NOMO-1 treated with DMSO at 0.1 percent for 48 hours (cell line): ENCODE measurements at regions not wholly inside any gene's neighbourhood (a gene's known extent, or its start where the extent isn't known, plus 50 kb on each side); places are given as distances from the start of the nearest gene placed in this dataset.
"Not testable (repeated sequence)": the region's sequence is repeated elsewhere in the genome, so short reads cannot be mapped to it uniquely, and the experiment has no call there.

ENCODE experiments used
- DNase-seq: peaks from one replicate; lab custom pipeline; 2025; ENCODE audit not compliant: unreplicated experiment; lab: John Stamatoyannopoulos, UW

DNA sequence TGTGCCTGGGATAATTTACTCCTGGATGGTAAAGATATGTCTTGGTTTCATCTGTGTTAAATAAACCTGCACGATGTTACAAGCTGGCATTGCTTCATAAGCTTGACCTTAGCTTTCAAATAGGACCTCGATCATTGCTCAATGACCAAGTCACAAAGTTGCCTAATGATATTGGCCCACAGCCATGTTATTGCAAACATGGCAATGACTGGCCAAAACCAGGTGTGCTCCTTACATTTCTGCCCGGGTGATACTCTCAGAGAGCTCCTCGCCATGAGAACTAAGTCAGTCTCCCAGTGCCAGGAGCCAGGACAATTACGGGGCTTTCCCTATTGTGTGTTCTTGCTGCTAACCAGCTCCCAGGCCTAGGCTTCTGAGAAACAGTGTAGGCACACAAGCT lies 72.5 kb upstream of the CYP1B1 start:
- peak; percentile 84 for DNase-seq

DNA sequence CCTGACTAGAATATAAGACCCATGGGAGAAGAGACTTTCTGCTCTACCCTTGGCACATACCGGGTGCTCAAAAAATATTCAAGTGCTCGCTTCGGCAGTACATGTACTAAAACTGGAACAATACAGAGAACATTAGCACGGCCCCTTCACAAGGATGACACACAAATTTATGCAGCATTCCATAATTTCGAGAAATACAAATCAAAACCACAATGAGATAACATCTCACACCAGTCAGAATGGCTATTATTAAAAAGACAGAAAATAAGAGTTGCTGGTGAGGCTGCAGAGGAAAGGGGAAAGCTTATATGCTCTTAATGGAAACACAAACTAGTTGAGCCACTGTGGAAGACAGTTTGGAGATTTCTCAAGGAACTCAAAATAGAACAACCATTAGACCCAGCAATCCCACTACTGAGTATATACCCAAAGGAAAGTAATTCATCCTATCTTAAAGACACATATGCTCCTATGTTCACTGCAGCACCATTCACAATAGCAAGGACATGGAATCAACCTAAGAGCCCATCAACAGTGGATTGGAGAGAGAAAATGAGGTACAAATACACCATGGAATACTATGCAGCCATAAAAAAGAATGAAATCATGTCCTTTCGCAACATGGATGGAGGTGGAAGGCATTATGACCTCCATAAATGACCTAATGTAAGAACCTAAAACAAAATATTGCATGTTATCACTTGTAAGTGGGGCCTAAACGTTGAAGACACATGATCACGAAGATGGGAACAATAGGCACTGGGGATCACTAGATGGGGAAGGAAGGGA lies 71.6 kb upstream of the CYP1B1 start:
- DNase-seq = no peak

DNA sequence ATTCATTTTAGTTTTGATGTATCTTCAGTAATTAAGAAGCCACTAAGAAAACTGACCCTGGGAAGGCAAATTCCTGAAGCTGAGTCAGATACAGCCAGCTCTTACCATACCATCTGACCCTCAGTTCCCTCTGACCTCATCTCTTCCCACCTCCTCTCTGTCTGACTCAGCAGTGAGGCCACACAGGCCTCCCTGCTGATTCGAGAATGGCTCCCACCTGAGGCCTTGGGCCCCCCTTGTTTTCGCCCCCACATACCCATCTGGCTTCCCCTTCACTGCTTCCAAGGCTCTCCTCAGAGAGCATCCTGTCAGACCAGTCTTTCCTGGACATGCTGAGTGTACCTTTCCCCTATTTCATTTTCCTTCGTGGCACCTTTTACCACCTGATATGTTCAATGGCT lies 71.0 kb upstream of the CYP1B1 start:
- DNase-seq = no peak

DNA sequence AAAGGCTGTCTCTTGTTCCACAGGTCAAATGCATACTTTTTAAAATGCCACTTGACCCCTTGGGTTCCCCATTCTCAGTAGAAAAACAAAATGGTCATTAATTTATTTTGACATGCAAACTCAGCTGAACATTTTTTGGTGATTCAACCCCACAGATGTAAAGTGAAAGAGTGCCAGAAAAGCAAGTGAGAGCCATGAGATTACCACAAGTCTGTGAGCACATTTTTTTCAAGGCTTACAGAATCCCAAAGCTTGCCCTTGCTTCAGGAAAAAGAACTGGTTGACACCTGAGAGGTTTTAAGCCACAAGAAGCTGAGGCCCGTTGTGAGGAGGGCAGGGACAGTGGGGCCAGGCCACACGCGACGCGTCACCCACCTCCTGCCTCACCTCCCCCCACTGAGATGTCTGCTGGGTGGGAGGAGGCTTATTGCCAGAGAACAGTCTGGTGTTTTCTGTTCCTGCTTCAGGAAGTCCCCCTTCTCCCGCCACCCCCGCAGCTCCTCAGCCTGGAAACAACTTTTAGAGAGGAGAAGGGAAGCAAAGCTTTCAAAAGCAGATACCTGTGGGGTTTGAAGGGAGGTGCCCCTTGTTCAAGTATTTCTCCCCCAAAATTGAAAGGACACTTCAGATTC lies 70.4 kb upstream of the CYP1B1 start:
- peak; percentile 30 for DNase-seq

DNA sequence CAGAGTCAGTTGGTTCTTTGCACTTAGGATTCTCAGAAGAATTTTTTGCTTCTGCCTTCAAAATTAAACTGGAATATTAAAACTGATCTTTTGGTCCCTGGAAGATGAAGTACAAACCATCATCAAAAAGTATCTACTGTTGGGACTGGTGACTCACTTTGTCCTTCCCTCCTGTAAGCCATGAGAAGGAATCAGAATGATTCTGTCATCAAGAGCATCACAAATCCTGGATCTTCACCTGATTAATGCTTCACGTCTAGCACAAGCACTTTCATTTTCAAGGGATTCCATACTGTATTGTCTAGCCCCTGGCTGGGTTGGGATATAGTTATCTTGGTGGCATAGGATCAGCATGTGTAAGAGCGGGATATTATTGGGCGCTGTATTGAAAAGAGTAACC lies 69.3 kb upstream of the CYP1B1 start:
- no peak for DNase-seq

DNA sequence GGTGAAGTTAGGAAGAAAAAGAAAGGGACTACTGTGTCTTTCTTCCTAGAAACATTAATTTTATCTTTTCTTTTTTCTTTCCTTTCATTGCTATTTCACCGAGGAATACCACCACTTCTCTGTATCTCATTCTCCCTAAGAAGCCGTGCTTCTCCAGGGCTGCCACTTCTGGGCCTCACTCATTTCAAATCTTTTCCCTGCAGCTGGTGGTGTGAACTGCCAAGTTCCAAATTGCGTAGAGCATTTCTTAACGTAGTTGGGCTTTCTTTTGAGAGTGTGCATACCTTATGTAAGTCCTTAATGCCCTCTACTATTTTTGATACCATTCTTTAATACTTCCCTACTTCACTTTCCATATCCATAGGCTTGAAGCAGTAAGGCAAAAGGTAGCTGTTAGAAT lies 66.7 kb upstream of the CYP1B1 start:
- DNase-seq = no peak

DNA sequence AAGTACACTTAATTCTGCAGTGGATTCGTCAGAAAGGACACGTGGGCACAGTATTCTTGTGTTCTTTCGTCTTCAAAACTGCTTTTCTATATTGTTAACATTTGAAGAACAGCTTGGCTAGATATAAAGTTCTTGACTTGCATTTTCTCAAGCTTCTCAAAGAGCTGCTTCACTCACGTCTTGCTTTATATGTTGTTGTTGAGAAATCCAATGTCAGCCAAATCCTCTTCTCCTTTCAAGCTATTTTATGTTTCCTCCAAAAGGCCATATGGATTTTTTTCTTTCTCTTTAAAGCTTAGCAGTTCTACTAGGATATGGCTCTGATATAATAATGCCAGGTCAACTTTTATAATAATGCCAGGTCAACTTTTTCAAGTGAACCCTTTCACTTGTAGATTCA lies 65.5 kb upstream of the CYP1B1 start:
- DNase-seq = peak; percentile 31

DNA sequence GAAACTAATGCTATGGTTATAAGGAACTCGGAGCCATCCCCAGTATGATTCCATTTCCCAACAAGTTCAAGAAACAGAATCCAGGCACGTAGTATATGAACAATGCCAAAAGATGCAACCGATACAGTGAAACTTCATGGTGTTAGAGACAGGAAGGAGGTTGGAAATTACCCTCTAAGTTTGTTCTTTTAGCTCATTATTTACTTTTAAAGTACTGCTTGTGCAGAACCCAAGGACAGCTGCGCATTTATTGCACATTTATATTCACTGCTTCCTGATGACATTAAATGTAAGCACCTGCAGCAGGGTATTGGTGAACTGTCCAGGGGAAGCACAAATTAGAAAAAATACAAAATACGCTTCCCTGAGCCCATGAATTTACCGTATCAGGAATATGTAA lies 63.0 kb upstream of the CYP1B1 start:
- DNase-seq = no peak

DNA sequence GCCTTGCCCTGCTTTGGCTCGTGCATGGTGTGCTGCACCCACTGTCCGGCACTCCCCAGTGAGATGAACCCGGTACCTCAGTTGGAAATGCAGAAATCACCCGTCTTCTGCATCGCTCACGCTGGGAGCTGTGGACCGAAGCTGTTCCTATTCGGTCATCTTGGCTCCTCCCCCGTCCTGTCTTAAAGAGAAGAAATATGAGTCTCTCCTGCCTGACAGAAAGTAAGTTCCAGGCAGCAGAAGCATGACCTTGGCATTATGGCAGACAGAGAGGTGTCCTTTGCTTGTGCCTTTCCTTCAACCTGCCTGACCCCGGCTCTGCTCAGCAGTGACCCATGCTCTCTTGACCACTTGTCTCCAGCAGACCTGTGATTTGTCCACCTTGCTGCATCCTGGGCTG lies 62.5 kb upstream of the CYP1B1 start:
- no peak for DNase-seq

DNA sequence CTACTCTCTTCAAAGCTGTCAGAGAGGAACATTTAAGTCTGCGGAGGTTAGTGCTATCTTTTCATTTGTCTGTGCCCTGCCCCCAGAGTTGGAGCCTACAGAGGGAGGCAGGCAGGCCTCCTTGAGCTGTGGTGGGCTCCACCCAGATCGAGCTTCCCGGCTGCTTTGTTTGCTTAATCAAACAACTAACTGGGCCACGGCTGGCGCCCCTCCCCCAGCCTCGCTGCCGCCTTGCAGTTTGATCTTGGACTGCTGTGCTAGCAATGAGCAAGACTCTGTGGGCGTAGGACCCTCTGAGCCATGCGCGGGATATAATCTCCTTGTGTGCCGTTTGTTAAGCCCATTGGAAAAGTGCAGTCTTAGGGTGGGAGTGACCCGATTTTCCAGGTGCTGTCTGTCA lies 62.0 kb upstream of the CYP1B1 start:
- DNase-seq = not testable (repeated sequence)

DNA sequence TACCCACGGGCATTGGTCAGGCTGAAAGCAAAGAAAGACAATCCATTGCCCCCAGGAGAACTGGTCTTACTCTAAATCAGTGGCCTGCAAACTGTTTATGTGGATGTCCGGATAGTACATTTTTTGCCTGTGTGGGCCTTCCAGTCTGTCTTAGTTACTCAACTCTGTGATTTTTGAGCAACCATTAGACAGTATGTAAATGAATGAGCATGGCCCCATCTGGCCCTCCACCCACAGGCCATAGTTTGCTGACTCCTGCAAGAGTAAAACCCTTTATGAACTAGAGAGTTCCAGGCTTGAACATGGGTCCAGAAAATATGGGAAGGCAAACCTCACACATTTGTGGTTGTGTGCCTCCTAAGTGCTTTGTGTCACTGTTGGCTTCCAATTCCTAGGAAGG lies 55.7 kb upstream of the CYP1B1 start:
- DNase-seq = no peak

DNA sequence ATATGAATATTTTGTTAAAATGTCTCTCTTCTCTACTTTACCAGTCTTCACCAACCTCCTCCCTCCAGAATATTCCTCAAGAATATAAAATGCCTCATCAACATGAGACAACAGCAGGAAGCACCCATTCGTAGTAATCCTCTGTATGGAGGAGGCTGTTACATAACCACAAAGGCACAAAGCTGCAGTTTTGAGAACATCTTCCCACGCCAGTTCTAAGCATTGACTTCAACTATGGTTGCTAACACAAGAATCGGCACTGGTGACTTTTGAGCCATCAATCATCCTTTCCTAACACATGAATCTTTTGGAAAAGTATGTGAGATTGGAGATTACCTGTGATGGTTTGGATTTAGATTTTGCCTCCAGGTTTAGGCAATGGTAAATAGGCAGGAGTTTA lies 54.9 kb upstream of the CYP1B1 start:
- DNase-seq = peak; percentile 8

DNA sequence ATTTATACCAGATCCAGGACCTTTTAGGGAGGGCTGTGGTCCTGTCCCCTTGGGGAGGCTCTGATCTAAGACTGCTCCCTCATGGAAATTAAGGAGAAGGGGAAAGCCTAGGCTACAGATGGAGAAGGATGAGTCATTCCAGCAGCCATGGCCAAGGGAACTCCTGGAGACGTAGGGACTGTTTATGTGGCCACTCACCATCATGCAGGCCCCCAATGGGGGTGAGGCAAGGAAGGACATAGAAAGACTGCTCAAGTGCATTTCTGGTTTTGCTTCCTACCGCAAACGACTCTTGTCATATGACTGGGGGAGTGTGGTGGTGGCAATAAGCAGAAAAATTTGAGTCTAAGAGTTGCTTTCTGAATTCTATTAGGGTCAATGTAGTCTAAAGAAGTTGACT lies 54.0 kb upstream of the CYP1B1 start:
- DNase-seq = peak; percentile 85

DNA sequence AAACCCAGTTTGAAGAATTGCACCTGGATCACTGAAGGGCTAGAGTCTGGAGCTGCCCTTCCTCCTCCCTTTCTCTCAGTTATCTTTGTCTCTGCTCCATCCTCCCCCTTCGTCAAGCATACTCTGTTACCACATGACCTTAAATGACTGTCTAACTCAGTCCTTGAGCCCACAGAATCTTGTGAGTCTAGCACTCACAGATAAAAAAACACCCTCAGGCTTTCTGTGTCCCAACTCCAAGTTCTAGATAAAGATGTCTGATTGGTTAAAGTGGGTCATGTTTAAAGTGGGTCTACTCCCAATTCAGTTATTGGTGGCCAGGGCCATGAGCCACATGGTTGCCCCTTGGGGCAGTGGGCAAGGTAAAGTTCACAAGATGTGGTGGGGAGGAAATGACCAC lies 53.5 kb upstream of the CYP1B1 start:
- peak; percentile 46 for DNase-seq

DNA sequence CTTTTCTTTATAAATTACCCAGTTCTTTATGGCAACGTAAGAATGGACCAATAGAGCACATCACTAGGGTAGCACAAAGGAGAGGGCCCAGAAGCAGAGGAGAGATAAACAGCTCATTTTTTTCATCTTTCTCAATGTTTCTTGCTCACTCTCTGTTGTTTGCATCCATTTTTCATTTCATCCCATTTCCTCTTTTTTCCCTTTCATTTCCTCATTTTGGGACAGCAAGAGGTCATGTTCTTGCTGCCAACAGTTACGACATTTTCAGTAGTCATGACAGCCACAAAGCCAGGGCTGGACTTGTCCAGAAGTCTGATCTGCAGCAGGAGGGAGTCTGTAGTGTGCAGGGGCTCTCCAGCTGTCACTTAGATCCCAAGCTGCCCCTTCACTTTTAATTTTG lies 52.7 kb upstream of the CYP1B1 start:
- DNase-seq = peak; percentile 98

DNA sequence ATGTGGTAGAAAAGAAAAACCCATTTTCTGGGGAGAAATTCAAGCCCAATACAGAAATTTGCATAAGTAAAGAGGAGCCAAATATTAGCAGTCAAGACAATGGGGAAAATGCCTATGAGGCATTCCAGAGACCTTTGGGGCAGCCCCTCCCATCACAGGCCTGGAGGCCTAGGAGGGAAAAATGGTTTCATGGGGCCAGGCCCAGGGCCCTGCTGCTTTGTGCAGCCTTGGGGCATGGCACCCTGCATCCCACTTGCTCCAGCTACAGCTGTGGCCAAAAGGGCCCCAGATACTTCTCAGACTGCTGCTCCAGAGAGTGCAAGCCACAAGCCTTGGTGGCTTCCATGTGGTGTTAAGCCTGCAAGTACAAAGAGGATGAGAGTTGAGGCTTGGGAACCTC lies 51.3 kb upstream of the CYP1B1 start:
- no peak for DNase-seq

DNA sequence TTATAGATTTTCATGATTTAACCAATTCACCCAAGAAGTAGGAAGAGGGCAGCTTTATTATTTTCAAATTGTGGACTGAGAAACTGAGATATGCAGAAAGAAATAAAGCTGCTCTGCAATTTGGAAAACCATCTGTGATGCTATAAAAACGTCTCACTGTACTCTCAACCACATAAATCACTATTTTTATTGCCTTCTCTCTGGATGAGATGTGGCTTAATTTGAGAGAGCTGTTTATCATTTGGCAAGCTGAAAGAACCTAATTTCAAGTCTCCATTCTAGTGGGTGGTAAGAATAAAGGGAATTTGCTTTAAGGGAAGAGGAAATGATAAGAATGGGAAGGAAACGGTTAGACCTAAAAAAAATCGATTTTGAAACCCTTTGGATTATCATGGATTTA lies 49.9 kb upstream of the CYP1B1 start:
- DNase-seq = peak; percentile 40
